NCI-H82 treated with DMSO at 0.1 percent for 48 hours (cell line): ENCODE measurements at regions not wholly inside any gene's neighbourhood (a gene's known extent, or its start where the extent isn't known, plus 50 kb on each side); places are given as distances from the start of the nearest gene placed in this dataset.

ENCODE experiments used
- DNase-seq: peaks from one replicate; lab custom pipeline; 2025; ENCODE audit not compliant: unreplicated experiment; lab: John Stamatoyannopoulos, UW

- no peak for DNase-seq
Observed at GRCh38 chr2:123036300-123036699, 988.8 kb upstream of the CNTNAP5 start.

GRCh38 chr2:123040506-123040905, 984.6 kb upstream of the CNTNAP5 start:
- DNase-seq = no peak

- DNase-seq = no peak
Observed at GRCh38 chr2:123043458-123043857, 981.6 kb upstream of the CNTNAP5 start.

- DNase-seq = no peak
Observed at GRCh38 chr2:123045713-123046112, 979.4 kb upstream of the CNTNAP5 start.

- DNase-seq = no peak
Observed at GRCh38 chr2:123047186-123047585, 977.9 kb upstream of the CNTNAP5 start.

GRCh38 chr2:123051136-123051535, 974.0 kb upstream of the CNTNAP5 start:
- DNase-seq = no peak

- DNase-seq = no peak
Observed at GRCh38 chr2:123061534-123061933, 963.6 kb upstream of the CNTNAP5 start.

- no peak for DNase-seq
Observed at GRCh38 chr2:123073371-123073770, 951.7 kb upstream of the CNTNAP5 start.

- no peak for DNase-seq
Observed at GRCh38 chr2:123073956-123074355, 951.1 kb upstream of the CNTNAP5 start.

GRCh38 chr2:123077101-123077500, 948.0 kb upstream of the CNTNAP5 start:
- DNase-seq = peak; percentile 81

- DNase-seq = no peak
Observed at GRCh38 chr2:123080331-123080730, 944.8 kb upstream of the CNTNAP5 start.

GRCh38 chr2:123085484-123085883, 939.6 kb upstream of the CNTNAP5 start:
- DNase-seq = no peak

- no peak for DNase-seq
Observed at GRCh38 chr2:123086613-123087385, 938.3 kb upstream of the CNTNAP5 start.

- DNase-seq = no peak
Observed at GRCh38 chr2:123091471-123091870, 933.6 kb upstream of the CNTNAP5 start.

GRCh38 chr2:123093199-123093598, 931.9 kb upstream of the CNTNAP5 start:
- DNase-seq = no peak

- no peak for DNase-seq
Observed at GRCh38 chr2:123095219-123095835, 929.8 kb upstream of the CNTNAP5 start.

- DNase-seq = no peak
Observed at GRCh38 chr2:123098619-123099018, 926.5 kb upstream of the CNTNAP5 start.

GRCh38 chr2:123101434-123101833, 923.7 kb upstream of the CNTNAP5 start:
- no peak for DNase-seq

- no peak for DNase-seq
Observed at GRCh38 chr2:123103902-123104301, 921.2 kb upstream of the CNTNAP5 start.

- no peak for DNase-seq
Observed at GRCh38 chr2:123116595-123116994, 908.5 kb upstream of the CNTNAP5 start.

GRCh38 chr2:123127236-123127635, 897.9 kb upstream of the CNTNAP5 start:
- DNase-seq = no peak

- no peak for DNase-seq
Observed at GRCh38 chr2:123128951-123129350, 896.1 kb upstream of the CNTNAP5 start.

- no peak for DNase-seq
Observed at GRCh38 chr2:123136419-123136818, 888.7 kb upstream of the CNTNAP5 start.
